Lower leg skin (tissue), 4 donors: ENCODE measurements at regions not wholly inside any gene's neighbourhood (a gene's known extent, or its start where the extent isn't known, plus 50 kb on each side); places are given as distances from the start of the nearest gene placed in this dataset.

Source experiments
- DNase-seq, 2 donors: peaks; one replicate each; pipeline ENCODE4 v3.0.0-alpha.2; 2019; ENCODE audit warnings: low spot score in 2 of 2
- H3K4me3 ChIP-seq: fragments of 200-600 bp; sonication (generic); 2 replicates; pipeline ENCODE4 v1.5.1; 2017; ENCODE audit warnings: mild to moderate bottlenecking, low read depth; ENCODE audit not compliant: poor library complexity, severe bottlenecking
- CTCF ChIP-seq, 3 donors: fragments of 450-650 bp; IDR thresholded peaks; one replicate each; pipeline ENCODE4 v1.5.1; 2016; ENCODE audit warnings: antibody characterized with exemption in 3 of 3, mild to moderate bottlenecking in 3 of 3, moderate library complexity in 2 of 3
- POLR2A ChIP-seq, 2 donors: fragments of 450-650 bp; IDR thresholded peaks; one replicate each; pipeline ENCODE4 v1.6.1; 2016 to 2017; ENCODE audit warnings: antibody characterized with exemption in 2 of 2, mild to moderate bottlenecking in 1 of 2, moderate library complexity in 1 of 2
- WGBS, 2 donors: methylation state at CpG; one replicate each; pipeline ENCODE4 v1.1.5; 2018; 5-methylcytosine and 5-hydroxymethylcytosine counted together
- intact Hi-C: fragments of 100-400 bp; cut with DNase I; formaldehyde crosslinking; loops from one replicate; pipeline ENCODE4 v1.15.0; 2023; ENCODE audit warnings: low total_unique reads

GRCh38 chr16:73287859-73288405 lies 240.0 kb upstream of the ZFHX3 start:
- no peak overlapping the region for H3K4me3 ChIP-seq
- no peak for DNase-seq
- TF ChIP-seq CTCF (IDR thresholded peaks at IDR 0.05) (no peak), POLR2A (IDR thresholded peaks at IDR 0.05) (no peak)
- 53 to 68% methylated on average over 10 of the region's 10 CpGs for WGBS, 2 donors
- intact Hi-C loops = no loop called here

- WGBS, 2 donors = 76 to 79% methylated on average over 14 of the region's 14 CpGs
- intact Hi-C loops = no loop called here
- no peak overlapping the region for H3K4me3 ChIP-seq
- DNase-seq = no peak
- TF ChIP-seq POLR2A (IDR thresholded peaks at IDR 0.05) = no peak
- TF ChIP-seq CTCF (IDR thresholded peaks at IDR 0.05) = no peak
Measured at GRCh38 chr16:73286346-73287267, 238.7 kb upstream of the ZFHX3 start.

- intact Hi-C loops = no loop called here
- no peak for DNase-seq
- no peak overlapping the region for H3K4me3 ChIP-seq
- TF ChIP-seq CTCF (IDR thresholded peaks at IDR 0.05) (no peak), POLR2A (IDR thresholded peaks at IDR 0.05) (no peak)
- 42 to 50% methylated on average over 15 of the region's 15 CpGs for WGBS, 2 donors
Measured at GRCh38 chr16:73285436-73286201, 237.7 kb upstream of the ZFHX3 start.

GRCh38 chr16:73280388-73280787 lies 232.5 kb upstream of the ZFHX3 start:
- H3K4me3 ChIP-seq = no peak overlapping the region
- no peak for TF ChIP-seq CTCF (IDR thresholded peaks at IDR 0.05)
- 92 to 96% methylated on average over 2 of the region's 2 CpGs for WGBS, 2 donors
- no peak for DNase-seq
- intact Hi-C loops = no loop called here

GRCh38 chr16:73279451-73279850 lies 231.5 kb upstream of the ZFHX3 start:
- DNase-seq = no peak
- 50 to 55% methylated on average over 3 of the region's 3 CpGs for WGBS, 2 donors
- intact Hi-C loops = no loop called here

More at GRCh38 chr16:73279451-73279850, 231.5 kb upstream of the ZFHX3 start:
- no peak overlapping the region for H3K4me3 ChIP-seq
- TF ChIP-seq CTCF (IDR thresholded peaks at IDR 0.05) = no peak
- no peak for TF ChIP-seq POLR2A (IDR thresholded peaks at IDR 0.05)
